NCI-H2196 treated with DMSO at 0.1 percent for 48 hours (cell line): ENCODE measurements at regions not wholly inside any gene's neighbourhood (a gene's known extent, or its start where the extent isn't known, plus 50 kb on each side); places are given as distances from the start of the nearest gene placed in this dataset.
"Not testable (repeated sequence)": the region's sequence is repeated elsewhere in the genome, so short reads cannot be mapped to it uniquely, and the experiment has no call there.

Source experiments
- DNase-seq: peaks from one replicate; lab custom pipeline; 2025; ENCODE audit not compliant: unreplicated experiment; lab: John Stamatoyannopoulos, UW

GRCh38 chr11:134659882-134660281 lies 247.8 kb upstream of the B3GAT1 start:
- DNase-seq: no peak

DNA sequence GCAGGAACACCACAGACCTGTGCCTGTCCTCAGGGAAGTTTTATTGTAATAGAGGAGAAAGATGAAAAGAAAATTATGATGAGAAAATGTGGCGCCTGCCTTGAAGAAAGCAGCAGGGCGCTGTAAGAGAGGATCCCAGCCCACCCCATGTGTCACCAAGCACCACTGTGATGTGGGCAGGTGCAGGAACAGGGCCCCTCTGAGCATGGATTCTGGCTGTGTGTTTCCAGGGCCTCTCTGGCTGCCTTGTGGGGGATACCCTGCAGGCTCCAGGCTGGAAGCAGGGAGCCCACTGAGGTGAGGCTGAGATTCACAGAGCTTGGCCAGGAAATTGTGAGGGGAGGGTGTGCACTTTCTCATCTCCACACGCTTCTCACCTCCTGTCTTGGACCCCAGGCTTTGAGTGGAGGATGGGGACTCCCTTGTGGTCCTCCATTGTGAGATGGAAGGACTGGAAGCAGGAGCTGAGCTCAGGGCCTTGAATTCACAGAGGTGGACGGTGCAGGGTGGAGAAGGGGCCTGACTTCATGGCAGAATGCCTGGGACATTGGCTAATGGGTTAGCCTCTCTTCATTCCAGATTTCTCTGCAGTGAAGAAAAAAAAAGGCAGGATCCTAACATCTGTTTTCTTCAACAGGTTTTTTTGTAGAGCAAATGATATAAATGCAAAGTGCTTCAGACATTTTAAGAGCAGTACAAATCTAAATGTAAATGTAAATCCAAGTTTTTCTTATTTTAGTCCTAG lies 246.6 kb upstream of the B3GAT1 start:
- no peak for DNase-seq

GRCh38 chr11:134657631-134658030 lies 245.6 kb upstream of the B3GAT1 start:
- DNase-seq: no peak

GRCh38 chr11:134656861-134657540 lies 245.0 kb upstream of the B3GAT1 start:
- DNase-seq: no peak

- DNase-seq: not testable (repeated sequence)
Measured at GRCh38 chr11:134656086-134656840, 244.2 kb upstream of the B3GAT1 start.

GRCh38 chr11:134655189-134655989 lies 243.3 kb upstream of the B3GAT1 start:
- no peak for DNase-seq

DNA sequence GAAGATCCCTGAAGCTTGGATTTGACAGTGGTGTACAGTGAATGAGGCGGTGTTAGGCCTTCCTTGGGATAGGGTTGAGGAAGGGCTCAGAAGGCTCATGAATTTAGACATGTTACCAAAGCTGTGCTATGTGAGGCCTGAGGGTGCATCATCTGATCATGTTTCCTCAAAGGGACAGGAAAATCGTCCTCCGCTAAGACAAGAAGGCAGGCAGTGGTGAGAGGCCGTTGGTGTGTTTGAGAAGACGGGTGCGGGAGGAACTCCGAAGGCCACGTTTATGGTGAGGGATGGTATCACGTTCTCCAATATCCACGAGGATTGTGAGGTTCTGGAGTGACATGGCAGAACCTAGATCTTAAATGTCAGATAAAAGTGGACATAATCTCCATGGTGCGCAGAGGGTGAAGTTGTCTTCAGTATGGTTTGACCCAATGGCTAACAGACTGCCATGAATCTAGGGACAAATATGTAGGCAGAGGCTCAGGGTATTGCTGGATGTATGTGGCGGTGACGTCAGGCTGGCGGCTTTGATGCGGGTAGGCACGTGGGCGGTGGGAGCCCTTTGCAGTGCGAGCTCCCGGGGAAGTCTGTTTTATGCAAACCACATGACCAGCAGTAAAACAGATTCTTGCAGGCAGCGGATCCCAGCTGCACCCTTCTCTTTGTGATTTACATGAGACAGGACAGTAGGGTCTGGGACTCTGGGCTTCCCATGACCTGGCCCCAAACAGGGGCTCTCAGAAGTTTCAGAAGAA lies 242.3 kb upstream of the B3GAT1 start:
- DNase-seq: no peak

DNA sequence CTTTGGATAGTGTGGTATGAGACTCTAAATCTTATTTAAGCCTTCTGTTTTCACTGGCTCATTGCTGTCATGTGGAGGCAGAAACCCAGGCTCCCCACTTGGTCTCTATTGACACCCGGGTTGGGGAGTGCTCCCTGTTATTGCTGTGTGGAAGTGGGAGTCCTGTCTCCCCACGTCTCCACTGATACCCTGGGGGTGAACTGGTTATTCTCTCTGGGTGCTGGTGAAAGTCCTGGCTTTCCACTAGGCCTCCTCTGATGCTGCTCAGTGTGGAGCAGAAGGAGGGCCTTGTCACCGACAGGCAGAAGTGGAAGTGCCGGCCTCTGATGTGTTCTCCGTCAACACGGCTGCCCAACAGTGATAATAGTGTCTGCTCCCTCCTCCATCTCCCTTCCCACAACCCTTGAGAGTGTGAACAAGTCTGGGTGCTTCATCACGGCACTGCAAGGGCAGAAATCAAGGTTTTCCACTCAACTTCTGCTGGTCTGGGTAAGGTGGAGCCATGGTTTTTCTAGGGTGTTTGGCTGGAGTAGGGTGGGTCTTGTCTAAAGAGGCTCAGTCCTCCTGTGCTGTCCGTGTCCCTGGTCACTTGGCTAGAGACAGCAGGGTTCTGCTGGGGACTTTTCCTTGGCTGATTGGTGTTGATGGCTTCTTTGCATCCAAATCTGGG lies 240.7 kb upstream of the B3GAT1 start:
- DNase-seq: no peak

DNA sequence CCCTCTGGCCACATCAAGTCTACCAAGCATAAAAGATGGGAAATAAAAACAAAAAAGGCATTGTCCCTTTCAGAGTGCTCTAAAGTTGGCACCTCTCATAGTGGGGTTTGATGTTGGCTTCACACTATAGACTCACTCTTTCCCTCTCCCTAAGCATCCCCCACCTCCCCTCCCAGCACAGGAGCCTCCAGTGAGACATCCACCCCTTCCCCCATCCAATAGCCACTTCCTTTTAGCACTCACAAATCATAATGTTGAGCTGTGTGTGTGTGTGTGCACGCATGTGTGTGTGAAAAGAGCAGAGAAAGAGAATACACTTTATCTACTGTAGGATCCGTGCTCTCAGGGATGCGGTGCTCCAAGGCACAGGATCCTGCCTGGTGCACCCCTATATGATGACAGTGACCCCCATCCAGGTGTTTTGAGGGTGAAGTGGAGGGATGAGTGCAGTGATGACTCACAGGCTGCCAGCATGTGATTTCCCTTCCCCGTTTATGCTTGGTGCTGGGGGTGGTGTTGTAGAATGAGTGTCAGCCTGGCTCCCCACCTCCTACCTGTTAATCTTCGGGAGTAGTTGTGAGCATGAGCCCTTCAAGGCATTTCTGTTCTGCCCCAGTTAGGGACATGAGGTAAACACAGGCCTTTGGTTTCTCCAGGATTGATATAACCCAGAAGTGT lies 235.2 kb upstream of the B3GAT1 start:
- no peak for DNase-seq

- DNase-seq: no peak
Measured at GRCh38 chr11:134646561-134646960, 234.5 kb upstream of the B3GAT1 start.

DNA sequence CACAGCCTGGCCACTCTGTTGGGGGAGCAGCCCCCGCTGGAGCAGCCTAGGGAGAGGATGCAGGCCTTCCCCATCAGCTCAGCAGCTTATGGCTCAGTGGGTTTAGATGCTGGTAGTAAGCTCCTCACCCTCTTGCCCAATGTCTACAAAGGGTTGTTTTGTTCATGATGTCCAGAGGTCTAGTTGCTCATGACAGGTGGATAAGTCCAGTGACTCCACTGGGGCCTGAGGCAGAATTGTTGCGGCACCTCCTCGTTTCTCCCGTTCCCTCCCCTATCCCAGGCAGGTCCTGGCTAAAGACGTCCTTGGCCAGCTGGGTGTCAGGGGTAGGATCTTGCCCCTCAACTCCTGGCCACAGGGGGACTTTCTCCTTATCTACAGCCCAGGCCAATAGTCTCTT lies 233.5 kb upstream of the B3GAT1 start:
- no peak for DNase-seq

GRCh38 chr11:134644476-134645456 lies 232.7 kb upstream of the B3GAT1 start:
- DNase-seq: no peak

- DNase-seq: no peak
Measured at GRCh38 chr11:134643115-134644012, 231.3 kb upstream of the B3GAT1 start.

DNA sequence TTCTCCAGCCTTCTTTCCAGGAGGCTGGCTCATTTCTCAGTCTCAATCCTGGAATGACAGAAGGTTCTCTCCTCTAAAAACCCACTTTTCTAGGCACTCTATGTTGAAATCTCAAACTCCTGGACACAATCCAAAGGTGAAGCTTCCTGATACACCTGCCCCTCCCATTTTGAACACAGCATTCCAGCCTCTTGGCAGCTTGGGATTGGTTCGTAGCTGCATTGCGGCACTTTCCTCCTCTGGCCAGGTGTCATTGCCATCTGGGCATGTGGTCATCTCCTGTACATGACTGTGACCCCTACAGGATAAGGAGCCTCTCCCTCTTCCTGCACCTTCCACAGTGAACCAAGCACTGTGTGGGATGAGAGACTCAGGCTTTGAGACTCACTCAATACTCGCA lies 230.2 kb upstream of the B3GAT1 start:
- no peak for DNase-seq

GRCh38 chr11:134640971-134641968 lies 229.2 kb upstream of the B3GAT1 start:
- DNase-seq: no peak

GRCh38 chr11:134640536-134640935 lies 228.5 kb upstream of the B3GAT1 start:
- no peak for DNase-seq
